ENCODE measurements at regions not wholly inside any gene's neighbourhood (a gene's known extent, or its start where the extent isn't known, plus 50 kb on each side); places are given as distances from the start of the nearest gene placed in this dataset.

- intact Hi-C loops (cut with DNase I; ENCODE audit: low total_unique reads): loop anchor here (5.0 kb wide), 3 partner anchors 40 to 235 kb away; partner anchors contain the start of gene ZNF217
- Histone ChIP-seq H3K27me3 (no peaks in the 10 kb centered on the region), H3K4me1 (peaks cover 20 to 36% of the 10 kb centered on the region in 2 donors), H3K4me3 (peak overlapping the region in 1 of 4 donors; percentile 40), H3K36me3 (no peaks in the 10 kb centered on the region), H3K9me3 (no peaks in the 10 kb centered on the region), H3K27ac (peak overlapping the region; percentile 73 to 81 (median 77))
- ATAC-seq: no peak
- no peak for DNase-seq
- TF ChIP-seq POLR2A (IDR thresholded peaks at IDR 0.05) (no peak), CTCF (IDR thresholded peaks at IDR 0.05 in 4 of 5, conservative IDR thresholded peaks at IDR 0.05 in 1 of 5) (no peak)
- in situ Hi-C loops (cut with MboI; ENCODE audit: low sequenced_read_pairs in 4 of 4): no loop called here
Observed at GRCh38 chr20:53827292-53828087, 233.9 kb upstream of the ZNF217 start.

GRCh38 chr20:53826597-53827291 is 233.1 kb upstream of the ZNF217 start:
- H3K4me3 ChIP-seq: no peak overlapping the region
- H3K4me1 ChIP-seq: peaks cover 20 to 36% of the 10 kb centered on the region in 2 donors
- DNase-seq: peak in 1 of 2 donors; percentile 18
- peak overlapping the region in 2 of 4 donors; percentile 75 to 79 for H3K27ac ChIP-seq
- H3K9me3 ChIP-seq: no peaks in the 10 kb centered on the region
- H3K27me3 ChIP-seq: no peaks in the 10 kb centered on the region
- in situ Hi-C loops (cut with MboI; ENCODE audit: low sequenced_read_pairs in 4 of 4): no loop called here
- no peak for ATAC-seq
- H3K36me3 ChIP-seq: no peaks in the 10 kb centered on the region
- intact Hi-C loops (cut with DNase I; ENCODE audit: low total_unique reads): loop anchor here (1.0 to 5.0 kb wide), 4 partner anchors 41 to 234 kb away; partner anchors contain the start of gene ZNF217
- TF ChIP-seq POLR2A (IDR thresholded peaks at IDR 0.05): no peak
- no peak for TF ChIP-seq CTCF (IDR thresholded peaks at IDR 0.05 in 4 of 5, conservative IDR thresholded peaks at IDR 0.05 in 1 of 5)

GRCh38 chr20:53826090-53826489 is 232.5 kb upstream of the ZNF217 start:
- no peaks in the 10 kb centered on the region for H3K36me3 ChIP-seq
- H3K4me1 ChIP-seq: peaks cover 20 to 36% of the 10 kb centered on the region in 2 donors
- H3K27me3 ChIP-seq: no peaks in the 10 kb centered on the region
- no peak for TF ChIP-seq CTCF (IDR thresholded peaks at IDR 0.05 in 4 of 5, conservative IDR thresholded peaks at IDR 0.05 in 1 of 5)
- in situ Hi-C loops (cut with MboI; ENCODE audit: low sequenced_read_pairs in 4 of 4) (no loop called here), intact Hi-C loops (cut with DNase I; ENCODE audit: low total_unique reads) (loop anchor here (1.0 to 5.0 kb wide), 4 partner anchors 41 to 234 kb away; partner anchors contain the start of gene ZNF217)
- H3K4me3 ChIP-seq: no peak overlapping the region
- ATAC-seq (no peak), DNase-seq (no peak)
- no peaks in the 10 kb centered on the region for H3K9me3 ChIP-seq
- no peak overlapping the region for H3K27ac ChIP-seq

- ATAC-seq (no peak), DNase-seq (no peak)
- TF ChIP-seq POLR2A (IDR thresholded peaks at IDR 0.05) (no peak), CTCF (IDR thresholded peaks at IDR 0.05 in 4 of 5, conservative IDR thresholded peaks at IDR 0.05 in 1 of 5) (no peak)
- Histone ChIP-seq H3K27me3 (no peaks in the 10 kb centered on the region), H3K4me3 (no peak overlapping the region), H3K27ac (no peak overlapping the region), H3K4me1 (peaks cover 18 to 32% of the 10 kb centered on the region in 2 donors), H3K36me3 (no peaks in the 10 kb centered on the region), H3K9me3 (no peaks in the 10 kb centered on the region)
- in situ Hi-C loops (cut with MboI; ENCODE audit: low sequenced_read_pairs in 4 of 4): no loop called here
- intact Hi-C loops (cut with DNase I; ENCODE audit: low total_unique reads): loop anchor here (5.0 kb wide), 3 partner anchors 42 to 233 kb away; partner anchors contain the start of gene ZNF217
Observed at GRCh38 chr20:53825282-53825681, 231.6 kb upstream of the ZNF217 start.

Data from gastrocnemius medialis (tissue), 4 donors.